ENCODE measurements at regions not wholly inside any gene's neighbourhood (a gene's known extent, or its start where the extent isn't known, plus 50 kb on each side); places are given as distances from the start of the nearest gene placed in this dataset.
"Not testable (repeated sequence)": the region's sequence is repeated elsewhere in the genome, so short reads cannot be mapped to it uniquely, and the experiment has no call there.

DNA sequence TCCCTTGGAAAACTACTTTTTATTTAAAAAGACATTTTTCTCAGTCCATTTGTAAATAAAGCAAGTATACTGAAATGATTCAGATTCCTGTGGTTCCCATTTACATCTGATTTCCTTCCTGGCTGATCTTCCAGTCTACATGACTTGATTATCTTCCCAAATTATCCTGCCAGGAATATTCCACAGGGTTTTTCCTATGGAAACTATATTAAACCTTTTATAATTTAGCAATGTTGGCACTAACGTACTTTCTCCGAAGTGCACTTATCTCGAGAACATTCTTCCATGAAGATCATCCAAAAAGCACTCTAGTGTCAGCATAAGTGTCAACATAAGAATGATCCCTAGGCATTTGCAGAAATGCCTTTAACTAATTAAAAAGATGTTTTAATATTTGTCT is 347.7 kb upstream of the KIF2B start:
- DNase-seq, result no peak

- DNase-seq, result no peak
Observed at GRCh38 chr17:53472586-53472985, 350.1 kb upstream of the KIF2B start.

GRCh38 chr17:53471514-53471913 is 351.2 kb upstream of the KIF2B start:
- DNase-seq, result no peak

- DNase-seq, result no peak
Observed at GRCh38 chr17:53470626-53471025, 352.1 kb upstream of the KIF2B start.

DNA sequence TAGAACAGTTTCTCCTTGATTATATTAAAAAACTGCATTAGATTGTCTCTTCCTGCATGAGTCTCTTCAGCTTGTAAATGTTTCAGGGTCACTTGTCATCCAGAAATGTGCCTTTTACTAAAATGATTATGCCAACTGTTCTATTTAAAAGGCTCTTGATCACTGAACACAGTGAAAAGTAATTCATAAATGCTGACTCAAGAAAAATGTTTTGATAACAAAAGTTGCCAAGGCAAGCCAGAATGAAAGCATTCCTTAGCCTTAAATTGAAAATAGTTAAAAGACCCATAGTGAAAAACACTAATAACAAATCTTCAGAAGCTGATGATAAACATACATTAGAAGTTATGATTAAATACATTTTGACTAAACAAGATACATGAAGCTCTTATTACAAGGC is 356.0 kb upstream of the KIF2B start:
- DNase-seq, result no peak

- DNase-seq, result not testable (repeated sequence)
Observed at GRCh38 chr17:53464396-53464795, 358.3 kb upstream of the KIF2B start.

DNA sequence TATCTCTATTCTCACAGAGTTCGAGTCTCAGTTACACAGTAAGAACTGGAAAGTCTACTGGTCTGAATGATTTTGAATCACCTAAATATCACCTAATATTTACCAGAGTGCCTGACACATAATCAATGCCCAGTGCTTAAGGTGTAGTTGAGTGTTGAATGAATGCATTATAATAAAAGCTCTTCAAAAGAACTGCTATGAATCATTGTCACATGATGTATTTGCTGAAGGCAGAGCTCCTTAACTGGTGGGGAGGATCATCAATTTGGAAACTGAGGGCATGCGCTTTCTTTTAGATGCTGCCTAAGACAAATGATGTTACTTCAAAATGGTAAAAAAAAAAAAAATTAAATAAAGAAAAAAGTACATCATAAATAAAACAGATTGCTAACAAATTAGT is 359.4 kb upstream of the KIF2B start:
- no peak for DNase-seq

- DNase-seq, result no peak
Observed at GRCh38 chr17:53462393-53462811, 360.3 kb upstream of the KIF2B start.

DNA sequence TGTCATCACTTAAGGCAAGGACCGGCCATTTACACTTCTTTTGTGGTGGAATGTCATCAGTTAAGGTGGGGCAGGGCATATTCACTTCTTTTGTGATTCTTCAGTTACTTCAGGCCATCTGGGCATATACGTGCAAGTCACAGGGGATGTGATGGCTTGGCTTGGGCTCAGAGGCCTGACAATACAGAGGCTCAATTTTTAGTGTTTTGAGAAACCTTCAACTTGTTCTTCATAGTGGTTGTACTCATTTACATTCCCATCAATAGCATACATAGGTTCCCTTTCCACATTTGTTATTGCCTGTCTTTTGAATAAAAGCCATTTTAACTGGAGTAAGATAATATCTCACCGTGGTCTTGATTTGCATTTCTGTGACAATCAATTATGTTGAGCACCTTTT is 366.8 kb upstream of the KIF2B start:
- DNase-seq, result not testable (repeated sequence)

GRCh38 chr17:53454337-53454736 is 368.4 kb upstream of the KIF2B start:
- DNase-seq, result no peak

DNA sequence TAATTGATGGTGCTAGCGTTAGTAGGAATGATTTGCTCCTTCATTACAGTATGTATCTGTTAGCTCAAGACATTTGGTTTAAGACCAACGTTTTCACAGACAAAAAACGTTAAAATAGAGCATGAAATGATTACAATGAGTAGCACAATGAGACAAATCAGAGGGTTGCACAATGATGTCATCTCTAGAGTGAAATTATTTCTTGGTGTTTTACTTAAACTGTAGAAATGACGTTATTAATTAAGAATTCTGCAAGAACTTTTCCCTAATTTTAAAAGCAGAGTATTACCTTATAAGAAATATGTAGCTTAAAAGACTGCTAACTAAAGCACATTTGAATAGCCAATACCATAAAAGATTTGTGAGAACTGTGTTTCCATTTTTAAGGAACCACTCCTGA is 373.4 kb upstream of the KIF2B start:
- DNase-seq, result no peak

GRCh38 chr17:53428913-53429312 is 393.8 kb upstream of the KIF2B start:
- no peak for DNase-seq

DNA sequence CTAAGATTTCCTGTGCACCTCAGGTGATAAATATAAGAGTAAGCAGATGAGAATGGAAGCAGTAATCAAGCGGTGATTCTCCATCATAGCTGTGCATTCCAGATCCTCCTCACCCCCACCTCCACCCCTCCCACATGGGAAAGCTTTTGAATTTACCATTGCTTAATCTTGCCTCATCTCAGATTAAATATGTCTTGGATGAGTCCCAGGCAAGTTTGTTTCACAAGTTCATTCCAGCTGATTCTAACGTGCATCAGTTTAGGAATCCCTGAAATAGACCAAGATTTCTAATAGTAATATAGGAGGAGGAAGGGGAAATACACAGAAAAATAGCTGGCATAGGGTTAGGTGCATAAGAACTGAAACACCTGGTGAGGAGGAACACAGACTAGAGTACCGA is 396.2 kb upstream of the KIF2B start:
- DNase-seq, result no peak

DNA sequence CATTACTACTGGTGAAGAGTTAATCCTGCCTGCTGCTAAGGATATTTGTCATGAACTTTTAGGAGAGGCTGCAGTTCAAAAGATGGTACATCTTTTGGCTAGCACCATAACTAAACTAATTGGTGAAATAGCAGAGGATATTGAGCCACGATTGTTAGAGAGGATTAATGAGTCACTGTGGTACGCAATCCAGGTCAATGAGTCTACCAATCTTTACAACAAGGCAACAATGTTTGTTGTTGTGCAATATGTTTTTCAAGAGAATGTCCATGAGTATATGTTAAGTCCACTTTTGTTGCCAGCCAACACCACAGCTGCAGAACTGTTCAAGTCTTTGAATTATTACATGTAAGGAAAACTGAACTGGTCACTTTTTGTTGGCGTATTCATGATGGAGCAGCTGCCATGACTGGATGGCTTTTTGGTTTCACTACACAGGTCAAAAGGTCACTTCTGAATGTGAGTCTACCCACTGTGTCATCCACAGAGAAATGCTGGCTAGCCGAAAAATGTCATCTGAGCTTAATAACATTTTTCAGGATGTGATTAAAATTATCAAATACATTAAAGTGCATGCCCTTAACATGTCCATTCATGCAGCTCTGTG is 402.6 kb upstream of the KIF2B start:
- no peak for DNase-seq

DNA sequence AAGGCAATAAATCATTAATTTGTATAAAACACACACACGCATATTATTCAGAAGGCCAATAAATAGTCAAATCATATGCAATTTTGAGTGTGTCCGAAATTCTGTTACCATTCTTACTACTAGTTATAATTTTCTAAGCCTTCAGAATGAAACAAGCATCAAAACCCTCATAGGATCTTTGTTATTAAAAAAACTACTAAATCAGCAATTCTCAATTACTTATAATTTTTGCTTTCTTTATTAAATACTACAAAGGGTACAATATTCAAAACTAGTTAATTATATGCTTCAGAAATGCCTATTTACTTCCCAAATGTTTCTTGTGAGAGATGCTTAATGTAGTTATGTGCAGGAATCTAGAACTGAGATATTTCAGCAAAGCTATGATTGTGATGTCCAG is 413.1 kb upstream of the KIF2B start:
- DNase-seq, result no peak

DNA sequence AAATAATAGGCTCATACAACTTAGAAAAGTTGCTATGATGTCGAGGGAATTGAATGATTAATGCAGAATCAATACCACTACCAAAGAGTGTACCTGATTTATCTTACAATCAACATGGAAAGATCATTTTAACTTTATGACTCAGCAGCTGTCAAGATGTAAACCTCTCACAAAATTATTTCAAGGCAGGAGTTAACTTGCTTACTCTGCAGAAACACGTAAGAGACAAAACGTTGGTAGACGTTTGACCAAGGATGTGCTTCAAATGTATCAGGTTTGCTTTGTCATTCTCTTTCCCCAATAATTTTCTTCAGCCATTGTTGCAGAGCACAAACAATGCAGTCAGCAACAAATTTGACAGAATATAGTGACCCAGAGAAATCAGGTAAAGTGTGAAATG is 415.8 kb upstream of the KIF2B start:
- no peak for DNase-seq

DNA sequence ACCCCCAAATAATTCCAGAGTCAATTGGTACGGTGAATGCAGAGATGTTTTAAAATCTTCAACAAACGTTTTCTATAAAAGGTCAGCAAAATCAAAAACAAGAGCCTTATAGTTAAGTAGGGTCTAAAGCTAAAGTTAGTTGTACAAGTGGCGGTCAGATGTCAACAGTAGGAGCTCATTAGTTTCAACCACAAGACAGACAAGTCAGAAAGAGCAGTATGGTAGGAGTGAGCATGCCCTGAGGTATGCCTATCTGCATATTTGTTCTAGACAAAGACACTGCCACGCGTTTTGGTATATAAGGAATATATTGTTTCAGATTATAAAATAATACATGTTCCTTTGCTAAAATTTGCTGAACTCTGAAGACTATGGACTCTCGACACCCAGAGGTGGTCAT is 431.5 kb upstream of the KIF2B start:
- no peak for DNase-seq

DNA sequence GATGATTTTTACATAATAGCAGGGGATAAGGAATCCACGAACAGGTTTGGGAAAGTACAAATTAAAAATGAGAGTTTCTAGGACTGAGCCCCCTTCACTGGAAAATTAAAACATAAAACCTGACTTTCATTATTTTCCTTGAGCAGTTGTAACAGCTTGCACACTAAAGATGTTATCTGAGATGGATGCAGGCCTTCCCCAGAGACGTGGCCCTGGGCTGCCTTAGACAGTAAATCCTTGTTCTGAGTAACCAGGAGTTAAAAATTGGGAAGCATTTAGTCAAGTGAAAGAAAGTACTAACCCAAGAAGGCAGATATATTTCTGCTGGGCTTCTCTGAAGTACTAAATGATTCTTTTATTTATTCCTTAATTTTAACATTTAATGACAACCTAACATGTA is 432.2 kb upstream of the KIF2B start:
- DNase-seq, result no peak

- DNase-seq, result no peak
Observed at GRCh38 chr17:53387745-53388144, 435.0 kb upstream of the KIF2B start.

DNA sequence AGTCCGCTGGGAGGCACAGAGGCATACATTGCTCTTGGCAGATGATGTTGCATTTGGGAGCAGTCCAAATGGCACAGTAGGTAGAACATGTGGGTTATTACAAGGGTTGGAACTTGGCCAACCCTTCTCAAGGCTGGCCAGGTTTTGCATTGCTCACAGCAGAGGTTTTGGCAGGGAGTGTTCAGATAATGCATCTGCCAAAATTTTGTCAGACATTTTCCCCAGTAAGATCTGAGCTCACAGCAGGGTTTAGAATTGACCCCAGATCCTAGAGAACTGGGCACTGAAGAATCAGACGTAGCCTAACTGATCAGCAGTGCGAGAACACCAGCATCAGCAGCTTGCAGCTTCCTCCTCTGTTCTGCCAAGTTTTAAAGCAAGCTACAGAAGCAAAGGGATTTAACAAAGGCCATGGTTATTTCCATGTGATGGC is 468.8 kb upstream of the KIF2B start:
- DNase-seq, result peak; percentile 25

DNA sequence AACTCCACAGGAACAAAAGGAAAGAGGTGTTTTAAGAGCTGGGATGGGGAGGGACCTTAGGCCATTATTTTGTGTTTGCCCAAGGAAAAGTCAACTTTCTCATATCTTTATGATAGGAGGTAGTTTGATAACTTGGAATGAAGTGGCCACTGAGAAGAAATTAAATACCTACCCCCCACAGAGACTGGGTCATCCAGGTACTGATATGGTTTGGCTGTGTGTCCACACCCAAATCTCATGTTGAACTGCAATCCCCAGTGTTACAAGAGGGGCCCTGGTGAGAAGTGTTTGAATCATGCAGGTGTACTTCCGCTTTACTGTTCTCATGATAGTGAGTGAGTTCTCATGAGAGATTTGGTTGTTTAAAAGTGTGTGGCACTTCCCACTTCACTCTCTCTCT is 477.9 kb upstream of the KIF2B start:
- DNase-seq, result no peak

DNA sequence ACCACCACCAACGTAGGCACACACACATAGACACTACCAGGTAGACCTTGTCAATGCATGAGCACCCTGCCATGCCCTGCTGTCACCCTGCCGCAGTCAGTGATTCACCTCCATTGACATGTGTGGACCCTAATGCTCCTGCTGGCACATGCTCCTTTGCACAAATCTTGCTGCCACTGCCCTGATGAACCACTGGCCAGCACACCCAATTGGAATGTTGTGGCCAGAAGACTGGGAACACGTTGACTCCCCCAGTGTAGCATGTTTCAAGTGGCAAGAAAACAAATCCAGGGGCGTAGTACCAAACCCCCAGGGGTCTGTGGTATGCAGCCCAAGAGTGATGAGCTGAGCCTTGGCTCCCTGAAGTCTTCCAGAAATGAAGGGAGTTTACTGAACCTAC is 486.4 kb upstream of the KIF2B start:
- DNase-seq, result no peak

DNA sequence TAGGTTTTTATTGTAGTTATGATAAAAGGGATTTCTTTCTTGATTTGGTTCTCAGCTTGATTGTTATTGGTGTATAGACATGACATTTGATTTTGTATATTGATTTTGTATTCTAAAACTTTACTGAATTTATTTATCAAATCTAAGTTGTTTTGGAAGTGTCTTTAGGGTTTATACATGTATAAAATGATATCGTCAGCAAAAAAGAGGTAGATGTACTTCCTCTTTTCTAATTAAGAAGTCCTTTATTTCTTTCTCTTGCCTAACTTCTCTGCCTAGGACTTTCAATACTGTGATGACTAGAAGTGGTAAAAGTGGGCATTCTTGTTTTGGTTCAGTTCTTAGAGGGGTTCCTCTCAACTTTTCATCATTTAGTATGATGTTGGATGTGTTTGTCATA is 487.3 kb upstream of the KIF2B start:
- no peak for DNase-seq

DNA sequence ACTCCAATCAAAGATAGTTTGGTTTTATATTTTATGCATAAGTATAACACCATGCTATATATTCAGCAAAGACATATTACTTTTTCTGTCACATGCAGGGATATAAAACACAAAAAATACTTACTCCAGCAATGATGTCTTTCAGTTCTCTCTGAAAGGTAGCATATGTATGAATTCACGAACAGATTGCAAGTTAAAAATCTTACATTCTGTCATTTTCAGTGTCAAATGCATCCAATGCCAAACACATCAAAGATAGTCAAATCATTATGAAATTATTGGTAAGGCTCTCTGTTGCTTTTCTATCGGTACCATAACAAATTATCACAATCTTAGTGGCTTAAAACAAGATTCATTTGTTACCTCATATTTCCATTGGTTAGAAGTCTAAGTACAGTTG is 492.0 kb upstream of the KIF2B start:
- no peak for DNase-seq

- DNase-seq, result no peak
Observed at GRCh38 chr17:53321651-53322050, 501.1 kb upstream of the KIF2B start.

GRCh38 chr17:53319947-53320346 is 502.8 kb upstream of the KIF2B start:
- DNase-seq, result no peak

All from RPMI8226 (cell line).